ENCODE measurements at regions not wholly inside any gene's neighbourhood (a gene's known extent, or its start where the extent isn't known, plus 50 kb on each side); places are given as distances from the start of the nearest gene placed in this dataset.

- TF ChIP-seq CTCF (IDR thresholded peaks at IDR 0.05), result no peak
- TF ChIP-seq POLR2AphosphoS5 (IDR thresholded peaks at IDR 0.05), result no peak
These were observed 994.7 kb downstream of the VRK1 start for GRCh38 chr14:97791906-97792305.

Measured in prostate gland (tissue), 2 donors.